Keratinocyte (primary cell): ENCODE measurements at regions not wholly inside any gene's neighbourhood (a gene's known extent, or its start where the extent isn't known, plus 50 kb on each side); places are given as distances from the start of the nearest gene placed in this dataset.

Source experiments
- EZH2 ChIP-seq: IDR thresholded peaks from one replicate; pipeline ENCODE4 v1.6.1; 2012; ENCODE audit warnings: inconsistent platforms, mild to moderate bottlenecking, low read length, moderate library complexity
- TF ChIP-seq, protein P1 (sequence below), 3 experiments: IDR thresholded peaks in 1 of 3; conservative IDR thresholded peaks in 1 of 3; optimal IDR thresholded peaks in 1 of 3; 2 replicates in 2 of 3; 3 replicates in 1 of 3; pipeline versions ENCODE3 to v1.5.1; 2011; ENCODE audit warnings: low read length in 3 of 3, mild to moderate bottlenecking in 3 of 3, moderate library complexity in 2 of 3, control low read depth in 1 of 3, inconsistent platforms in 1 of 3; ENCODE audit not compliant: insufficient read depth in 2 of 3; ENCODE audit errors: extremely low read depth in 1 of 3

- TF ChIP-seq, protein P1, sequence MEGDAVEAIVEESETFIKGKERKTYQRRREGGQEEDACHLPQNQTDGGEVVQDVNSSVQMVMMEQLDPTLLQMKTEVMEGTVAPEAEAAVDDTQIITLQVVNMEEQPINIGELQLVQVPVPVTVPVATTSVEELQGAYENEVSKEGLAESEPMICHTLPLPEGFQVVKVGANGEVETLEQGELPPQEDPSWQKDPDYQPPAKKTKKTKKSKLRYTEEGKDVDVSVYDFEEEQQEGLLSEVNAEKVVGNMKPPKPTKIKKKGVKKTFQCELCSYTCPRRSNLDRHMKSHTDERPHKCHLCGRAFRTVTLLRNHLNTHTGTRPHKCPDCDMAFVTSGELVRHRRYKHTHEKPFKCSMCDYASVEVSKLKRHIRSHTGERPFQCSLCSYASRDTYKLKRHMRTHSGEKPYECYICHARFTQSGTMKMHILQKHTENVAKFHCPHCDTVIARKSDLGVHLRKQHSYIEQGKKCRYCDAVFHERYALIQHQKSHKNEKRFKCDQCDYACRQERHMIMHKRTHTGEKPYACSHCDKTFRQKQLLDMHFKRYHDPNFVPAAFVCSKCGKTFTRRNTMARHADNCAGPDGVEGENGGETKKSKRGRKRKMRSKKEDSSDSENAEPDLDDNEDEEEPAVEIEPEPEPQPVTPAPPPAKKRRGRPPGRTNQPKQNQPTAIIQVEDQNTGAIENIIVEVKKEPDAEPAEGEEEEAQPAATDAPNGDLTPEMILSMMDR (optimal IDR thresholded peaks at IDR 0.05 in 1 of 3, IDR thresholded peaks at IDR 0.05 in 1 of 3, conservative IDR thresholded peaks at IDR 0.05 in 1 of 3; ENCODE audit: extremely low read depth in 1 of 3, insufficient read depth in 2 of 3, low read length in 3 of 3): no peak
- TF ChIP-seq EZH2: no peak
These were observed 244.2 kb upstream of the CCDC196 start for GRCh38 chr14:66242001-66242400.
